CD8-positive, alpha-beta memory T cell (primary cell): ENCODE measurements at regions not wholly inside any gene's neighbourhood (a gene's known extent, or its start where the extent isn't known, plus 50 kb on each side); places are given as distances from the start of the nearest gene placed in this dataset.

Experiments used
- CTCF ChIA-PET: fragments of 350-600 bp; sonication (Branson Sonifier 250); formaldehyde crosslinking; loops from one replicate; lab custom pipeline; 2021; ENCODE audit warnings: antibody characterized with exemption; lab: Charles Lee
- POLR2A ChIA-PET: fragments of 350-600 bp; sonication (Branson Sonifier 250); formaldehyde crosslinking; loops from one replicate; lab custom pipeline; 2021; ENCODE audit warnings: antibody characterized with exemption; lab: Charles Lee
- DNase-seq, 5 donors: peaks; one replicate each; pipeline versions ENCODE4 v3.0.0 to v3.0.0-alpha.2; 2020 to 2022; ENCODE audit warnings: mixed read lengths in 1 of 5
- H3K27ac ChIP-seq: one replicate; pipeline ENCODE4 v1.7.0; 2013; ENCODE audit warnings: low read depth, mild to moderate bottlenecking, low read length, moderate library complexity
- H3K27me3 ChIP-seq: 2 replicates; pipeline ENCODE4 v1.7.0; 2013; ENCODE audit warnings: low read length, mild to moderate bottlenecking; ENCODE audit not compliant: insufficient read depth, poor library complexity, severe bottlenecking
- H3K36me3 ChIP-seq: 2 replicates; pipeline ENCODE4 v1.7.0; 2013; ENCODE audit warnings: mild to moderate bottlenecking, low read length, moderate library complexity; ENCODE audit not compliant: insufficient read depth
- H3K4me1 ChIP-seq: 2 replicates; pipeline ENCODE4 v1.7.0; 2013; ENCODE audit warnings: mild to moderate bottlenecking, low read length, moderate library complexity; ENCODE audit not compliant: insufficient read depth
- H3K4me3 ChIP-seq: 2 replicates; pipeline ENCODE4 v1.7.0; 2013; ENCODE audit warnings: mild to moderate bottlenecking, low read length
- H3K9me3 ChIP-seq: 2 replicates; pipeline ENCODE4 v1.7.0; 2013; ENCODE audit warnings: mild to moderate bottlenecking, low read length
- H3K27ac Mint-ChIP-seq, 8 donors: one replicate each; pipeline ENCODE4 v1.8.0; 2020 to 2021; ENCODE audit warnings: mixed read lengths in 8 of 8, mild to moderate bottlenecking in 6 of 8, inconsistent platforms in 3 of 8, moderate library complexity in 3 of 8
- H3K27me3 Mint-ChIP-seq, 2 donors: one replicate each; pipeline ENCODE4 v1.8.0; 2020 to 2021; ENCODE audit warnings: mixed read lengths in 2 of 2, mild to moderate bottlenecking in 1 of 2, moderate library complexity in 1 of 2
- H3K36me3 Mint-ChIP-seq, 3 donors: one replicate each; pipeline ENCODE4 v1.8.0; 2020 to 2021; ENCODE audit warnings: mixed read lengths in 3 of 3, inconsistent platforms in 1 of 3, mild to moderate bottlenecking in 1 of 3
- H3K4me1 Mint-ChIP-seq, 3 donors: one replicate each; pipeline ENCODE4 v1.8.0; 2020 to 2021; ENCODE audit warnings: mixed read lengths in 3 of 3, inconsistent platforms in 1 of 3, mild to moderate bottlenecking in 1 of 3
- H3K4me3 Mint-ChIP-seq, 7 donors: one replicate each; pipeline ENCODE4 v1.8.0; 2020 to 2021; ENCODE audit warnings: mixed read lengths in 7 of 7, mild to moderate bottlenecking in 6 of 7, moderate library complexity in 4 of 7, inconsistent platforms in 2 of 7
- H3K9me3 Mint-ChIP-seq, 5 donors: one replicate each; pipeline ENCODE4 v1.8.0; 2020 to 2022; ENCODE audit warnings: mixed read lengths in 5 of 5, mild to moderate bottlenecking in 3 of 5, moderate library complexity in 2 of 5, inconsistent platforms in 1 of 5

DNA sequence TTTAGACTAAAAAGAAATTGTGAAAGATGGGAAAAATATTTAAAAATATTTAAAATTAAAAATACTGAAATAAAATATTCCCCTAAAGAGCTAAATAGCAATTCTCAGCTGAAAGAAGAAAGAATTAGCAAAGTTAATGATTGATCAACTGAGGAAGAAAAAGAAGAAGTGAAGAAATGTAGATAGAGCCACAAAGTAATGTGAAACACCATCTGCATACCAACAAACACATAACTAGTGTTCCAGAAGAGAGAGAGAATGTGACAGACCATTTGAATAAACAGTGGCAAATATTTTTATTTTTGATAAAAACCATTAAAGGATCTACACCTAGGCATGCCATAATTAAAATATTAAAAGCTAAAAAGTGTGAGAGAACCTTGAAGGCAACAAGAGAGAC lies 784.5 kb upstream of the ZWINT start:
- no peak overlapping the region for H3K27ac Mint-ChIP-seq
- Histone ChIP-seq H3K27ac (no peak overlapping the region), H3K4me3 (no peak overlapping the region), H3K27me3 (no peaks in the 10 kb centered on the region), H3K36me3 (no peaks in the 10 kb centered on the region), H3K4me1 (no peaks in the 10 kb centered on the region), H3K9me3 (no peaks in the 10 kb centered on the region)
- ChIA-PET POLR2A (no interaction called here), CTCF (no interaction called here)
- no peak overlapping the region for H3K4me3 Mint-ChIP-seq
- no peaks in the 10 kb centered on the region for H3K27me3 Mint-ChIP-seq
- DNase-seq: no peak
- H3K36me3 Mint-ChIP-seq: peaks cover 0 to 1% (median 0%) of the 10 kb centered on the region in 3 donors
- peaks cover 3 to 41% (median 7%) of the 10 kb centered on the region in 5 donors for H3K9me3 Mint-ChIP-seq
- no peaks in the 10 kb centered on the region for H3K4me1 Mint-ChIP-seq

DNA sequence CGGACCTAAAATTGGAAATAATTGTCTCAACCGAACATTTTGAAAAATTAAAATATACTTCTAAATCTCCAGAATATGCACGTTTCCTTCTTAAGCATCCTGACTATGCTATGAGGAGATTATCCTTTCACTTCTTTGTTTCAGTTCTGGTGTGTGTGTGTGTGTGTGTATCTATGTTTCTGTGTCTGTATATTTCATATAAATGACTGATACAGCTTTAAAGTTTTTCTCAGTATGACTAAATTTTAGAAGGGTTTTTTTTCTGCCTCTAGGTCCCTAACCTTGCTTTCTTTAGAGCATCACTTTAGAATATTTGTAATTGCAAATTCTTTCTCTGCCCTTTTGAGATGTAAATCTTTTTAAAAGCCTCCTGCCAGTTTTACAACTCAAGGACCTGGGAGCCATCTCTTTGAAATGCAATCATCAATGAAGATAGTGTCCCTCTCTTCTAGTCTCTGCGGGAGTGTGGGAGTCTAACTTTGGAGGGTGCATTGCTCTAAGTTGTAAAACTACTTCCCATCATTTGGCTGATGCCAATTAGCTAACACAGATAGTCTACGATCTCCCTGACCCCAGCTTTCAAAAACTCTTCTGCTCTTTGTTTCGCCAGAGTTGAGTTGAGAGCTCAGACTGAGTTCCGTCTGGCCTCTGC lies 782.0 kb upstream of the ZWINT start:
- H3K27ac ChIP-seq: no peak overlapping the region
- Mint-ChIP-seq H3K4me1 (no peaks in the 10 kb centered on the region), H3K36me3 (no peaks in the 10 kb centered on the region), H3K4me3 (no peak overlapping the region), H3K9me3 (peaks cover 2 to 37% (median 3%) of the 10 kb centered on the region in 5 donors), H3K27ac (no peak overlapping the region), H3K27me3 (no peaks in the 10 kb centered on the region)
- ChIA-PET POLR2A (no interaction called here), CTCF (no interaction called here)
- no peaks in the 10 kb centered on the region for H3K36me3 ChIP-seq
- H3K27me3 ChIP-seq: no peaks in the 10 kb centered on the region
- DNase-seq: no peak
- H3K4me1 ChIP-seq: no peaks in the 10 kb centered on the region
- H3K4me3 ChIP-seq: no peak overlapping the region
- H3K9me3 ChIP-seq: no peaks in the 10 kb centered on the region

DNA sequence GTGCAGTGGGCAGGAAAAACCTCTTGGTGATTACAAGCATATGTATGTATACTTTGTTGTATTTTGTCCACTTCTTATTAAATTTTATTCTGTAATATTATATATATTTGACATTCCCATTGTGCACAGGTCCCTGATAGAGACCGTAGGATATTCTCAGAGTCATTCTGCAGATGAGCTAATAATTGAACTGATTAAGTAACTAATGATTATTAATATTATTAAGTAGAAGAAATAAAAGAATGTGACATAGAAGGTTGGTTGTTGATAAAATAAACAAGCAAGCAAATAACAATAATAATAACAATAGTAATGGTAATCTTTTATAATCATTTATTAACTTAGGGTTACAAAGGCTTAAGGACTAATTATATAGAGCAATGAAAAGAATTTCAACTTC lies 780.6 kb upstream of the ZWINT start:
- Histone ChIP-seq H3K27me3 (no peaks in the 10 kb centered on the region), H3K4me3 (no peak overlapping the region), H3K36me3 (no peaks in the 10 kb centered on the region), H3K4me1 (no peaks in the 10 kb centered on the region), H3K27ac (no peak overlapping the region), H3K9me3 (no peaks in the 10 kb centered on the region)
- ChIA-PET POLR2A (no interaction called here), CTCF (no interaction called here)
- DNase-seq: no peak
- no peaks in the 10 kb centered on the region for H3K4me1 Mint-ChIP-seq
- no peak overlapping the region for H3K4me3 Mint-ChIP-seq
- no peaks in the 10 kb centered on the region for H3K36me3 Mint-ChIP-seq
- H3K27me3 Mint-ChIP-seq: no peaks in the 10 kb centered on the region
- H3K9me3 Mint-ChIP-seq: peaks cover 0 to 30% (median 2%) of the 10 kb centered on the region in 5 donors
- H3K27ac Mint-ChIP-seq: no peak overlapping the region

- H3K36me3 Mint-ChIP-seq: peaks cover 0 to 2% (median 0%) of the 10 kb centered on the region in 3 donors
- H3K27me3 ChIP-seq: no peaks in the 10 kb centered on the region
- ChIA-PET CTCF (no interaction called here), POLR2A (no interaction called here)
- no peaks in the 10 kb centered on the region for H3K4me1 ChIP-seq
- no peaks in the 10 kb centered on the region for H3K4me1 Mint-ChIP-seq
- H3K36me3 ChIP-seq: no peaks in the 10 kb centered on the region
- no peak overlapping the region for H3K4me3 ChIP-seq
- no peaks in the 10 kb centered on the region for H3K27me3 Mint-ChIP-seq
- H3K27ac ChIP-seq: no peak overlapping the region
- H3K9me3 Mint-ChIP-seq: peaks cover 2 to 41% (median 4%) of the 10 kb centered on the region in 5 donors
- H3K9me3 ChIP-seq: no peaks in the 10 kb centered on the region
- no peak overlapping the region for H3K4me3 Mint-ChIP-seq
- H3K27ac Mint-ChIP-seq: no peak overlapping the region
- no peak for DNase-seq
Measured at GRCh38 chr10:57119684-57120083, 758.6 kb upstream of the ZWINT start.

- Mint-ChIP-seq H3K27me3 (no peaks in the 10 kb centered on the region), H3K4me3 (no peak overlapping the region), H3K4me1 (no peaks in the 10 kb centered on the region), H3K27ac (no peak overlapping the region), H3K9me3 (peaks cover 2 to 31% (median 6%) of the 10 kb centered on the region in 5 donors), H3K36me3 (peaks cover 0 to 2% (median 0%) of the 10 kb centered on the region in 3 donors)
- no peak overlapping the region for H3K27ac ChIP-seq
- H3K4me1 ChIP-seq: no peaks in the 10 kb centered on the region
- no peaks in the 10 kb centered on the region for H3K36me3 ChIP-seq
- no peak for DNase-seq
- H3K4me3 ChIP-seq: no peak overlapping the region
- POLR2A ChIA-PET: no interaction called here
- no peaks in the 10 kb centered on the region for H3K9me3 ChIP-seq
- CTCF ChIA-PET: no interaction called here
- no peaks in the 10 kb centered on the region for H3K27me3 ChIP-seq
Measured at GRCh38 chr10:57113545-57113944, 752.5 kb upstream of the ZWINT start.

DNA sequence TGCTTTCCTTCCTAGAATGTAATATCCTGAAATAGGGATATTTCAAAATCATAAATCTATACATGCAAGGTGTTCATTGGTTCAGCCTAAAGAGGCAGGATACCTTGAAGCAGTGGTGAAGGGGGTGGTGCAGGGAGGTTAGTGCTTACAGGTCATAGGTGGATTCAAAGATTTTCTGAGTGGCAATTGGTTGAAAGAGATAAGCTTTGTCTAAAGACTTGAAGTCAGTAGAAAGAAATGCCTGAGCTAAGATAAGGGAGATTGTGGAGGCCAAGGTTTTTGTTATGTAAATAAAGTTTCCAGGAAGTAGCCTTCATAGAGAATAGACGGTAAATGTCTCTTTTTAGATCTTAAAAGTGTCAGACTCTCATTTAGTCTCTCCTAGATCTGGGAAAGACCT lies 741.2 kb upstream of the ZWINT start:
- Mint-ChIP-seq H3K36me3 (peaks cover 0 to 1% (median 0%) of the 10 kb centered on the region in 3 donors), H3K27ac (no peak overlapping the region), H3K27me3 (no peaks in the 10 kb centered on the region), H3K9me3 (peaks cover 2 to 16% (median 5%) of the 10 kb centered on the region in 5 donors), H3K4me1 (no peaks in the 10 kb centered on the region), H3K4me3 (no peak overlapping the region)
- POLR2A ChIA-PET: no interaction called here
- Histone ChIP-seq H3K4me1 (no peaks in the 10 kb centered on the region), H3K36me3 (no peaks in the 10 kb centered on the region), H3K9me3 (no peaks in the 10 kb centered on the region), H3K27me3 (no peaks in the 10 kb centered on the region), H3K4me3 (no peak overlapping the region), H3K27ac (no peak overlapping the region)
- no peak for DNase-seq
- CTCF ChIA-PET: no interaction called here

DNA sequence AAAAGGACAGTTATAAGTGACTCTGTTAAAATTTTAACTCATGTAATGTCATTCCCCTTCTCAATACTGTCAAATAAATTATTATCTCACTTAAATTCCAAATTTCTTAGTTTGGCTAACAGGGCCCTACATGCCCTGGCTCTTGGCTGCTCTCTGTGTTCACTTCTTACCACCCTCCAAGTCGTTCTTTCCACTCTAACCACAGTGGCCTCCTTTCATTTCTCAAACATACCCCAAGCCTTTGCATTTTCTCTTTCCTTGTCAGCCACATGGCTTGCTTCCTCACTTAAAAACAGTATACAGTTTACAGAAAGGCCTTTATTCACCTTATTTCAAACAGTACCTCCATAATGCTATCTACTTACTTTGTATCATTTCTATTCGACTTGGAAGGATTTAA lies 737.1 kb upstream of the ZWINT start:
- H3K36me3 ChIP-seq: no peaks in the 10 kb centered on the region
- no peak overlapping the region for H3K4me3 ChIP-seq
- H3K4me1 ChIP-seq: no peaks in the 10 kb centered on the region
- Mint-ChIP-seq H3K27me3 (no peaks in the 10 kb centered on the region), H3K4me3 (no peak overlapping the region), H3K9me3 (peaks cover 1 to 14% (median 9%) of the 10 kb centered on the region in 5 donors), H3K27ac (no peak overlapping the region), H3K4me1 (no peaks in the 10 kb centered on the region), H3K36me3 (peaks cover 0 to 1% (median 0%) of the 10 kb centered on the region in 3 donors)
- H3K27ac ChIP-seq: no peak overlapping the region
- ChIA-PET POLR2A (no interaction called here), CTCF (no interaction called here)
- no peaks in the 10 kb centered on the region for H3K9me3 ChIP-seq
- DNase-seq: no peak
- no peaks in the 10 kb centered on the region for H3K27me3 ChIP-seq

- POLR2A ChIA-PET: no interaction called here
- DNase-seq: no peak
- no peaks in the 10 kb centered on the region for H3K4me1 Mint-ChIP-seq
- H3K36me3 Mint-ChIP-seq: peaks cover 0 to 1% (median 0%) of the 10 kb centered on the region in 3 donors
- no peaks in the 10 kb centered on the region for H3K36me3 ChIP-seq
- no peaks in the 10 kb centered on the region for H3K9me3 ChIP-seq
- H3K27ac ChIP-seq: no peak overlapping the region
- H3K9me3 Mint-ChIP-seq: peaks cover 0 to 17% (median 9%) of the 10 kb centered on the region in 5 donors
- no peak overlapping the region for H3K27ac Mint-ChIP-seq
- no peaks in the 10 kb centered on the region for H3K27me3 Mint-ChIP-seq
- H3K27me3 ChIP-seq: no peaks in the 10 kb centered on the region
- H3K4me1 ChIP-seq: no peaks in the 10 kb centered on the region
- no peak overlapping the region for H3K4me3 ChIP-seq
- H3K4me3 Mint-ChIP-seq: no peak overlapping the region
- CTCF ChIA-PET: no interaction called here
Measured at GRCh38 chr10:57096044-57096443, 735.0 kb upstream of the ZWINT start.
